CD4-positive, alpha-beta T cell treated with Interleukin-4 for 4 hours (primary cell): ENCODE measurements at regions not wholly inside any gene's neighbourhood (a gene's known extent, or its start where the extent isn't known, plus 50 kb on each side); places are given as distances from the start of the nearest gene placed in this dataset.
"Not testable (repeated sequence)": the region's sequence is repeated elsewhere in the genome, so short reads cannot be mapped to it uniquely, and the experiment has no call there.

ENCODE experiments used
- DNase-seq: peaks from one replicate; pipeline ENCODE4 v3.0.0-alpha.2; 2020

GRCh38 chr6:21935561-21936028 lies 342.0 kb downstream of the SOX4 start:
- DNase-seq = no peak

GRCh38 chr6:21937466-21937865 lies 343.9 kb downstream of the SOX4 start:
- DNase-seq = no peak

GRCh38 chr6:21939066-21939465 lies 345.5 kb downstream of the SOX4 start:
- not testable (repeated sequence) for DNase-seq

DNA sequence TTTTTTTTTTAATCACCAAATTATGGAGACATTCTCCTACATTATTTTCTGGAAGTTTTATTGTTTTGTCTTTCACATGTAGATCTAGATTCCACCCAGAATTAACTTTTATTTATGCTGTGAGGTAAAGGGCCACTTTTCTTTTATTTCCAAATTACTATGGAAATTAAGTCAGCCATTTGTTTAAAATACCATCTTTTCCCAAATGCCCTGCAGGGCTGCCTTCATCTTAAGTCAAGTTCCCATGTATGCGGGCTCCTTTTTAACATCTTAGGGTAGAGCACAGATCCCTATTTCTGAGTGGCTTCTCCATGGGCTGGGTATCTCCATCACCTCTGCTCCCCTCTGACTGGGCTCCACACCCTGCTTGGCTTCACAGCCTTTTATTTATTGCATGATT lies 348.4 kb downstream of the SOX4 start:
- DNase-seq = no peak

DNA sequence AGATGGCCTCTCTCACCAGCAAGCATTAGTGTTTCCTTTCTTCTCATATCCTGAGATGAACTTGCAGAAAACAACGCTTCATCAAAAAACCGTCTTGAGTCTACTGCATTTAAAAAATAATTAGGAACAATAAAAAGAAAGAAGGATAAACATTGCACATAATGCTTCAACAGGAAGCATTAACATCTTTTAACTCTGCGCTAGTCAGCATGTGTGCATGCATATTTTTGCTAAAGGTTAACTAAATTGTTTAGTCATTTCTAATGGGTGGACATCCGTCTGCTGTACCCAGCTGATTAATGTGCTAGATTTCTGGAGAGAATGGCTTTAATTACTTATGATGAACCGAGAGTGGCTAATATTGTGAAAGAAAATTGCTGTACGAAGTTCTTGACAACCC lies 349.3 kb downstream of the SOX4 start:
- DNase-seq = no peak

- no peak for DNase-seq
Measured at GRCh38 chr6:21946298-21946783, 350.5 kb downstream of the PRL start.

GRCh38 chr6:21947227-21947626 lies 349.6 kb downstream of the PRL start:
- not testable (repeated sequence) for DNase-seq

DNA sequence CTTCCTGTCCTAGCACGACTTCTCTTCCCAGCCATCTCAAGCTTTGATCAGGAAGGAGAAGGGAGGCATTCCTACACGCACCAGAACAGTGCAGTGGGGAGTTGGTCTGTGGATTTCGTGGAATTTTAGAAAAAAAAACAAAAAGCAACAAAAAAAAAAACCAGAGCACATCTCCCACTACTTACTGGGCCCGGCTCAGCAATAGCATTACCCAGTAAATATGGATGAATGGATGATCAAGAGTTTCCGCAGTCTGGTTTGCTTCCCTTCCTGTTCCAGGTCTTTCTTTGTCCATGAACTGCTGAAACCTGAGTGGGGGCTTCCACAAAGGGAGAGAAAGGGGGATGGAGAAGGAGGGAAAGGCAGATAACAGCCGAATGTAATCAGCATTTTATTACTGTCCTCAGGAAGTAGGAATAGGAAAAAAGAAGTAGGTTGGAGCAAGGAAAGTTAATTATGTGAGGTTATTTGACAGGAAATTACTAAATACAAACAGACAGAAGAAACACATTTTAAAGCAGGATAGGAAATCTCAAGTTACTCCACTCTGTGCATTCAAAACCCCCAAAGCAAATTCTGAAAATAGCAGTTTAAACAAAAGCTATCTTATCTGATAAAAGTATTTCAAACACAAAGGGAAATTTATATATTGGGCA lies 349.0 kb downstream of the PRL start:
- no peak for DNase-seq

DNA sequence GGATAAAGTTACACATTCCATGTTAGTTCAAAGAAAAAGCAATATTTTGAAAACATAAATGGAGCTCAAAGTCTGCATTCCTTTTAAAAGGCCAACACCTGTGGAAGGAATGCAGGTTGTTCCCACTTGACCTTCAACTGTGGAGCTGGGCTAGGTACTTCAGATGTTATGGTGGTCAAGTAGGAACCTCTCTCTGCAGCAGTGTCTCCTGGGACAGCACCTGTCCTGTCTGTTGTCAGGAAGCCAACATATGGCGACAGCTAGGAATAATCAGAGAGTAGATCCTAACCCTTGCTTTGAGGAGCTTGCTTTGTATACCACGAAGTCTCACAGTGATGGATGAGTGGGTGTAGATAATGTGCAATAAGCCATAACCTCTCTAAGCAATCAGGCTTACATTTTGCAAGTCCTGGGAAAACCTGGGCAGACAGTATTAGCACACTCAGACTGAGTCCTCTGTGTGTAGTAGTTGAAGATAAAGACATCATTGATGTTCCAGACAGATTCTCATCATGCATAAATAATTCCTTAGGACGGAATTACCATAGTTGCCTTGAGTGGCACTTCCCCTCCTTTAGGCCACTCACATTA lies 347.5 kb downstream of the PRL start:
- DNase-seq = no peak

DNA sequence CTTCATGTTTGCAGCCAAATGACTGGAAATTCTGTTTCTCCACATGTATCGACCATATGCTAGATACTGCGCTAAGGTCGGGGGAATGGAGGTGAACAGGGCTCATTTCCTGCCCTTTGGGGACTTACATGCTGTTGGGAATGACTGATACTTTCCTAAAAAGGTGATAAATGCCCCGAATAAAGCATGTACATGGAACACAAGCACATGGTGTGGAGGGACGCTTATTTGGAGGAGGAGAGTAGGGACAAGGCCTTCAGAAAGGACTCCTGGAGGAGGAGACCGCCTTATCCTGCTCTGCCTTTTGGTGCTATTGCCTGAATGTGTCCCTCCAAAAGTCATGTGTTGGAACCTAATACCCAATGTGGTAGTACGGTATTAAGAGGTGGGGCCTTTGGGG lies 344.5 kb downstream of the PRL start:
- no peak for DNase-seq

- no peak for DNase-seq
Measured at GRCh38 chr6:21953831-21954801, 342.7 kb downstream of the PRL start.

DNA sequence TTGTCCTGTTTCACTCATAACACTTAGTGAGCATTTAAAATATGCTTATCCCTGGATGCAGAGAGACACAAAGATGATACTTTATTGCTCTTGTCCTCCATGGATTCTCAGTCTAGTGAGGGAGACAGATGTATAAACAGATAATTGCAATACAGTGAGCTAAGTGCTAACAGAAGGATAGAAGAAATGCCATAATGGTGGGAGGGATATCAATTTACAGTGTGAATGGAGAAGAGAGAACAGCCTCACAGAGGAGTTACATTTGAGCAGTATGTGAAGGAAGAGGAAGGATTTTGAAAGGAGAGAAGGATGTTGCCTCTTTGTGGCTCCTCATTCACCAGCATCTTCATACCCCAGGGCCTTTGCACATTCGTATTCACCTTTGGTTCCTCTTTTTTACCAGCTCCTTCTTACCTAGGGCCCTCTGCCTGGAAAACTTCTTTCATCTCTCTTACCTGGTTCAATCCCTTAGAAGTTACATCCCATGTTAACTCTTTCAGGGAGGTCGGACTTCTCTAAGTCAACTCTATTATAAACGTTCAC lies 341.7 kb downstream of the PRL start:
- no peak for DNase-seq

GRCh38 chr6:21955951-21956350 lies 340.9 kb downstream of the PRL start:
- DNase-seq = no peak

DNA sequence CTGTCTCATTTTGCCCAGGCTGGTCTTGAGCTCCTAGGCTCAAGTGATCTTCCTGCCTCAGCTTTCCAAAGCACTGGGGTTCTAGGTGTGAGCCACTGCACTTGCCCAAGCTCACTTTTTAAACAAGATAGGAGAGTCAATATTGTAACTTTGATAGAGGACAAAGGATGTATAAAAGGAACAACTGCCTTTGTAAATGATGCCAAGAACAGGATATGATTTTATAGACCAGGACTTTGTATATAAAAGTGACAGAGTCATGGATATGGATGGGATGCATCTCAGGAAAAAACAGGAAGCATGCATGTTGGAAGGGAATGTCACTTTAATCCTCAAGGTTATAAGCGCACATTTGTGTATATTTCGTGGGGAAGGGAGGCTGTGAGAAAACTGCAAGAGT lies 338.4 kb downstream of the PRL start:
- DNase-seq = no peak

- no peak for DNase-seq
Measured at GRCh38 chr6:21961226-21961625, 335.6 kb downstream of the PRL start.

DNA sequence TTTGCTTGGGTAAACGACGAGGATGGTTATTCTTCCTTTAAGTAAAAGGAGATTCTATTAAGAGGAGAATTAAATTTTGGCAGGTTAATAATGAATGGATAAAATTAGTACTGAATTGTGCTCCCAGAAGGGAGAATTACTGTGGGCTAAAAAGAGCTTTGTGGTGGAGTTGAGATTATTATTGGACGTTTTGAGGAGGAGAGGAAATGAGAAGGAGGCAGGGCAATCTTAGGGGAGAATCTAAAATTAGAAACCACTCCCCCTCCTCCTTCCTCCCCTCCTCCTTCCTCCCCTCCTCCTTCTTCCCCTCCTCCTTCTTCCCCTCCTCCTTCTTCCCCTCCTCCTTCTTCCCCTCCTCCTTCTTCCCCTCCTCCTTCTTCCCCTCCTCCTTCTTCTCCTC lies 331.8 kb downstream of the PRL start:
- no peak for DNase-seq

DNA sequence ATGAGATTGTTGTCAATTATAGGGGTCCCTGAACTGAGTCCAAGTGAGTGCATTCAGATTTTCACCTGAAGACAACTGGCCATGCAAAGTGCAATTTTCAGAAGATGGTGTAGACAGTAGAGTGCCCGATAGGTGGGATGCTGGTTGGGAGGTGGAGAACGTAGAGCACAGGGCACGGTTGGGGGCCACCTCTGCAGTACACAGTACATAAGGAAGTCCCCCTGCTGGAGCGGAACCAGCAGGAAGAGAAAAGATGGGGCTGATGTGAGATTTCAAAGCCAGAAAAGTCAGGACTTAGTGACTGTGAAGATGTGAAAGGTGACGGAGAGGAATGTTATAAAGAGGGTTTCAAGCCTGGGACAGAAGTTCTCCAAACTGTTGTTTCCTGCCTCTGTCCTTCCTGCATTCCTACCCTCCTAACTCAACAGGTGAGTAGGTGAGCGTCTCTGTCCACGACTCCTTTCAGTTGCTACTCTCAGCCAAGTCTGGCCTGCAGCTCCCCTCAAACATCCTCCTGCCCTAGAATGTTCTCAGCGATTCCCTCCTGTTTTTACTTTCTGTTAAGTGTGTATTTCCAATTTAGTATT lies 330.8 kb downstream of the PRL start:
- DNase-seq = no peak

DNA sequence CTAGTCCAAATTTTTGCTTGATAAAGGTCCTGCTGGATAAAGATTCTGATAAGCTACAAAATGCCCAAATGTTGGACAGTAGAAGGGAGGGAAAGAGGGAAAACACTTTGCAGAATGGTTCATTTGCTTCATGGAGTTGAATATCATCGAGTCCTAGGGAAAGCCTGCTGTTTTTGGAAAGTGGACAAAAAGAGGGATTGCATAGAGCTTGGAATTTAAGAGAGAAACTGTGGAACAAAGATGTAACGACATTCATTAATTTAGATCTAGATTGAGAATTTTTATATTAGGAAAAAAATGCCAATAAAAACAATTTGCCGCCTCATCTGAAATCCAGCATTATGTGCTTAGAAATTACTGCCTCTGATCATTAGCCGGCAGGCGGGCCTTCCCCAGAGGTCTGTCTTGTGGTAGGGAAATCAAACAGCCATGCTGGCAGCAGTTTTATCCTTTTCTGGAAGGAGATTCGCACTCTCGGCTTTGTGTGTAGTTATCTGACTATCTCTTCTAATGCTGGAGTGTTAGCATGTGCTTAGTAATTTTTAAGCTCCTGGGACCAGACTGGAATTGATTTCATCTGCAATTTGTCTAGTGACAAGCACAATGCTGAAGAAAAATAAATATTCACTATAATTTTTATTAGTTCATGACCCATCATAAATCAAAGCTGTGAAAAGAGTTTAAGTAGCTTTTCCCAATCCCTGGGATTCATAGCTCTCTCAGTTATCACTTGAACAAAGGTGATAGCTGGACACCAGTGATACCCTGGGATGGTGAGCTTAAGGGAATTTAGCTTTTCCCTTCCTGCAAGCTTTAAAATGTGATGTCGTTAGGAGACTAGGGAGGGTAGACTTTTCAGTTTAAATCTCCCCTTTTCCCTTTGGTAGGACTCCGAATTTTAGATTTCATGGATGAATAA lies 329.5 kb downstream of the PRL start:
- no peak for DNase-seq

DNA sequence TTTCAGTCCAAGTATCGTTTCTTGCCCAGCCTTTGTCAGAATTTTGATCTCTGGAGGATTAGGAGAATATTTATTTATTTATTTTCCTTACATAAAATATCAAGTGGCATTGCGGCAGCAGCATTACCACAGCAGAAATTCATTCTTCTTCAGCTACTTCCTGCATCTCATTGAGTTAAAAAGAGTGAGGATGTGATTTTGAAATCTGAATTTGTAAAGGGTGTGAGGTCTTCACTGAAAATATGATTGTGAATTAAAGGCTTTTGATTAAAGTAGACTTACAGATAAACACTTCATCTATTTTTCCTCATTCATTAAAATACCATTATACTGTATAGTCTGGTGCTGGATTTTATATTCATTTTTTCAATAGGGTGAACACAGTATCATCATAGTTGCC lies 328.4 kb downstream of the PRL start:
- DNase-seq = no peak

- no peak for DNase-seq
Measured at GRCh38 chr6:21969192-21969591, 327.6 kb downstream of the PRL start.

GRCh38 chr6:21970569-21971300 lies 326.1 kb downstream of the PRL start:
- no peak for DNase-seq
